ENCODE measurements at regions not wholly inside any gene's neighbourhood (a gene's known extent, or its start where the extent isn't known, plus 50 kb on each side); places are given as distances from the start of the nearest gene placed in this dataset.

DNA sequence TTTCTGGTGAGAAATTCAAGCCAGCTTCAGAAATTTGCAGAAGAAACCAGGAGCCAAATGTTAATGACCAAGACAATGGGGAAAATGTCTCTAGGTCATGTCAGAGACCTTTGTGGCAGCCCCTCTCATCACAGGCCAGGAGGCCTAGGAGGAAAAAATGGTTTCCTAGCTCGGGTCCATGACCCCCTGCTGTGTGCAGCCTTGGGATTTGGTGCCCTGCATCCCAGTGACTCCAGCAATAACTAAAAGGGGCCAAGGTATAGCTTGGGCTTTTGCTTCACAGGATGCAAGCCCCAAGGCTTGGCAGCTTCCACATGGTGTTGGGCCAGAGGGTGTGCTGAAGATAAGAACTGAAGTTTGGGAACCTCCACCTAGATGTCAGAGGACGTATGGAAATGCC, 814.7 kb upstream of the SLIT2 start:
- no peak overlapping the region for H2BK5ac ChIP-seq (ENCODE audit: low read depth, low read length, poor library complexity)
- no peak overlapping the region for H2BK12ac ChIP-seq (ENCODE audit: low read length)
- no peak overlapping the region for H4K12ac ChIP-seq (ENCODE audit: low read depth, low read length)
- no peaks in the 10 kb centered on the region for H3K27me3 ChIP-seq (ENCODE audit: insufficient read depth, low read length)
- DNase-seq: no peak
- H2AK5ac ChIP-seq (ENCODE audit: low read length): no peak overlapping the region
- no peak overlapping the region for H4K8ac ChIP-seq (ENCODE audit: low read depth, low read length)
- no CpG with 5 or more reads among the region's 2 CpGs for WGBS (ENCODE audit: extremely low coverage, insufficient coverage, insufficient read length)
- no peak overlapping the region for H3K18ac ChIP-seq (ENCODE audit: low read length)
- no peaks in the 10 kb centered on the region for H3K79me1 ChIP-seq (ENCODE audit: low read length)
- no peak overlapping the region for H3K4me3 ChIP-seq (ENCODE audit: low read depth, low read length)
- H3K23ac ChIP-seq (ENCODE audit: low read length): no peak overlapping the region
- no peaks in the 10 kb centered on the region for H3K79me2 ChIP-seq (ENCODE audit: control insufficient read depth, insufficient read depth, low read length, poor library complexity)
- H2BK120ac ChIP-seq (ENCODE audit: insufficient read depth, low read length, poor library complexity): no peak overlapping the region
- peaks cover 6% of the 10 kb centered on the region for H3K9me3 ChIP-seq (ENCODE audit: insufficient read depth, low read depth, low read length)
- H2AFZ ChIP-seq (ENCODE audit: insufficient read depth, low read length, poor library complexity): no peak overlapping the region
- no peak overlapping the region for H3K14ac ChIP-seq (ENCODE audit: low read length)
- no peak overlapping the region for H3K9ac ChIP-seq (ENCODE audit: low read length)
- no peak overlapping the region for H3K4me2 ChIP-seq (ENCODE audit: low read length)
- H3K4me1 ChIP-seq (ENCODE audit: control insufficient read depth in 1 of 2, insufficient read depth in 2 of 2, low read length in 2 of 2): no peaks in the 10 kb centered on the region
- no peak overlapping the region for H3K4ac ChIP-seq (ENCODE audit: low read depth, low read length)
- H3K36me3 ChIP-seq (ENCODE audit: control insufficient read depth in 1 of 2, insufficient read depth in 2 of 2, low read length in 2 of 2): no peaks in the 10 kb centered on the region
- no peak overlapping the region for H4K91ac ChIP-seq (ENCODE audit: low read depth, low read length)
- H3K27ac ChIP-seq (ENCODE audit: low read depth, low read length): no peak overlapping the region

DNA sequence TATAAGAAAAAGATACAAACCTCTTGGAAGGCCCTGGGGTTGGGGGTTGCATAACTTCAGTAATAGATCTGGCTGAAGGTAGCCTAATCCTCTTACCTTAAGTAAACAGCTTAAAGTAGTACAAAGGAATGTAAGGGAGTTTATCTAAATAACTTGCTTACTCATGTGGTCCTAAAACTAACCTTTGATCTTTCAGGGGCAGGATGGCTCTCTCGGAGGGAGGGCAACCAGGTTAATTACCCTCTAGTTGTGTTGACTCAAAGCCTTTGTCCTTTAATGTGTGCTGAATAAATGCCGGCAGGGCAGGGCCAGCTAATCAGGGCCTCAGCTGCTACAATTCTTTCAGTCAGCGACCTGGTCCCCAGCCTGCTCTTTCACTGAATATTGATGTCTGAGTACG, 822.0 kb upstream of the SLIT2 start:
- Histone ChIP-seq H3K36me3 (ENCODE audit: control insufficient read depth in 1 of 2, insufficient read depth in 2 of 2, low read length in 2 of 2) (no peaks in the 10 kb centered on the region), H3K9ac (ENCODE audit: low read length) (no peak overlapping the region), H3K27ac (ENCODE audit: low read depth, low read length) (no peak overlapping the region), H3K23ac (ENCODE audit: low read length) (no peak overlapping the region), H3K27me3 (ENCODE audit: insufficient read depth, low read length) (no peaks in the 10 kb centered on the region), H4K8ac (ENCODE audit: low read depth, low read length) (no peak overlapping the region), H2AFZ (ENCODE audit: insufficient read depth, low read length, poor library complexity) (no peak overlapping the region), H4K12ac (ENCODE audit: low read depth, low read length) (no peak overlapping the region), H3K9me3 (ENCODE audit: insufficient read depth, low read depth, low read length) (no peaks in the 10 kb centered on the region), H2BK120ac (ENCODE audit: insufficient read depth, low read length, poor library complexity) (no peak overlapping the region), H2AK5ac (ENCODE audit: low read length) (no peak overlapping the region), H3K18ac (ENCODE audit: low read length) (no peak overlapping the region), H3K4ac (ENCODE audit: low read depth, low read length) (no peak overlapping the region), H3K14ac (ENCODE audit: low read length) (no peak overlapping the region), H3K4me3 (ENCODE audit: low read depth, low read length) (no peak overlapping the region), H4K91ac (ENCODE audit: low read depth, low read length) (no peak overlapping the region), H2BK5ac (ENCODE audit: low read depth, low read length, poor library complexity) (no peak overlapping the region), H3K4me1 (ENCODE audit: control insufficient read depth in 1 of 2, insufficient read depth in 2 of 2, low read length in 2 of 2) (no peaks in the 10 kb centered on the region), H3K79me2 (ENCODE audit: control insufficient read depth, insufficient read depth, low read length, poor library complexity) (no peaks in the 10 kb centered on the region), H2BK12ac (ENCODE audit: low read length) (no peak overlapping the region), H3K4me2 (ENCODE audit: low read length) (no peak overlapping the region), H3K79me1 (ENCODE audit: low read length) (no peaks in the 10 kb centered on the region)
- no CpG with 5 or more reads among the region's 4 CpGs for WGBS (ENCODE audit: extremely low coverage, insufficient coverage, insufficient read length)
- no peak for DNase-seq

DNA sequence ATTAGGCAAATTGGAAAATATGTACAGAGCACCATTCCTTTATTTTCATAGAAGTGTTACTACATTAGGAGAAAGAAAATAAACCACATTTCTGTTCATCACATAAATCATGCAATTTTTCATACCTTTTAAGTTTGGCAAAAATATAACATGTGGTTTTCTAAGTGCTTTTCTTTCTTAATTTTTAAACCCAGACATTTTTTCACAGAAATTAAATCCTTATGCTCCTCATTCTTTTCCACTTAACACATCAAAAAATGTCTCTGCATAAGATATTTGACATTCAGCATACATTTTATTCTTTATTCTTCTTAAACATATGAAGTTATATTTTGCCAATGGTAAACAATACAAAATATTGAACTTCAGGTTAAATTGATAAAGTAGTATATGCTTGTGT, 826.6 kb upstream of the SLIT2 start:
- H3K79me1 ChIP-seq (ENCODE audit: low read length): no peaks in the 10 kb centered on the region
- H3K9ac ChIP-seq (ENCODE audit: low read length): no peak overlapping the region
- H3K23ac ChIP-seq (ENCODE audit: low read length): no peak overlapping the region
- no peak overlapping the region for H3K4me2 ChIP-seq (ENCODE audit: low read length)
- H3K9me3 ChIP-seq (ENCODE audit: insufficient read depth, low read depth, low read length): no peaks in the 10 kb centered on the region
- H3K27ac ChIP-seq (ENCODE audit: low read depth, low read length): no peak overlapping the region
- H4K8ac ChIP-seq (ENCODE audit: low read depth, low read length): no peak overlapping the region
- H3K14ac ChIP-seq (ENCODE audit: low read length): no peak overlapping the region
- no peaks in the 10 kb centered on the region for H3K4me1 ChIP-seq (ENCODE audit: control insufficient read depth in 1 of 2, insufficient read depth in 2 of 2, low read length in 2 of 2)
- no peak overlapping the region for H2BK5ac ChIP-seq (ENCODE audit: low read depth, low read length, poor library complexity)
- H2AFZ ChIP-seq (ENCODE audit: insufficient read depth, low read length, poor library complexity): no peak overlapping the region
- H3K4me3 ChIP-seq (ENCODE audit: low read depth, low read length): no peak overlapping the region
- H3K18ac ChIP-seq (ENCODE audit: low read length): no peak overlapping the region
- no peak for DNase-seq
- no peak overlapping the region for H4K91ac ChIP-seq (ENCODE audit: low read depth, low read length)
- no peaks in the 10 kb centered on the region for H3K27me3 ChIP-seq (ENCODE audit: insufficient read depth, low read length)
- no peaks in the 10 kb centered on the region for H3K79me2 ChIP-seq (ENCODE audit: control insufficient read depth, insufficient read depth, low read length, poor library complexity)
- H3K36me3 ChIP-seq (ENCODE audit: control insufficient read depth in 1 of 2, insufficient read depth in 2 of 2, low read length in 2 of 2): no peaks in the 10 kb centered on the region
- H2AK5ac ChIP-seq (ENCODE audit: low read length): no peak overlapping the region
- H4K12ac ChIP-seq (ENCODE audit: low read depth, low read length): no peak overlapping the region
- no peak overlapping the region for H2BK12ac ChIP-seq (ENCODE audit: low read length)
- H2BK120ac ChIP-seq (ENCODE audit: insufficient read depth, low read length, poor library complexity): no peak overlapping the region
- H3K4ac ChIP-seq (ENCODE audit: low read depth, low read length): no peak overlapping the region

DNA sequence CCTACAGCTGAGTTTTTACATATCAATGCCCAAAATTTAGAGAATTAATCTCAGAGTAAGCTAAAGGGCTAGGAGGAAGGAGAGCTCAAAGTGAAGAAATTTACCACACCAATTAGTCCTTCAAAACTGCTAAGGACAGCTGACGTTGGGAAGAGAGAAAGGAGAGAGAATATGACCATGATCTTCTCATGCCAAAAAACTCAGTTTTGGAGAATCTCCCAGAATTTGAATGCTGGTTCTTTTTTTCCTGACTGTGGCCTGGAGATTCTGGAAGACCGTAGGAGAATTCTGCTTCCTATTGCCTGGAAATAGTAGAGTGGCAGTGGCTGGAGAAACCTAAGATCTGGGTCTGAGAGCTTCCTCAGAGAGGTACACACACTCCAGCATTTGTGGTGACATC, 834.4 kb upstream of the SLIT2 start:
- no peak overlapping the region for H4K91ac ChIP-seq (ENCODE audit: low read depth, low read length)

DNA sequence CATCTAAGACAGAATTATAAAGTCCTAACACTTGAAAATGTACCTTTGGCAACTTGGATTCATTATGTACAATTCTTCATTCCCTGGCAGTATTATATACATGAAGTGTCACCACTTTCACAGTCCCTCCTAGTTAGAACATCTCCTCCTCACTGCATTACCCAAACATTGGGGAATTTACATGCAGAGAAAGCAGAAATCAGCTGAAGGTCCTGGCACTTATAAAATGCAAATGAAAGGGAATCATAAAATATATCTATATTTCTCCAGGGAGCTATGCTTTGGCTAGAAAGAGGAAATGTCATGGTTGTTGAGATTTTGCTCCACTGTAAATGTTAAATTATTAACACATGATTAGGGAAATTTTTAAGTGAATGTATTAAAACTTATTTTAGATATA, 835.6 kb upstream of the SLIT2 start:
- Histone ChIP-seq H4K8ac (ENCODE audit: low read depth, low read length) (no peak overlapping the region), H3K79me2 (ENCODE audit: control insufficient read depth, insufficient read depth, low read length, poor library complexity) (no peaks in the 10 kb centered on the region), H4K12ac (ENCODE audit: low read depth, low read length) (no peak overlapping the region), H3K4ac (ENCODE audit: low read depth, low read length) (no peak overlapping the region), H3K14ac (ENCODE audit: low read length) (no peak overlapping the region), H3K9ac (ENCODE audit: low read length) (no peak overlapping the region), H4K91ac (ENCODE audit: low read depth, low read length) (no peak overlapping the region), H3K9me3 (ENCODE audit: insufficient read depth, low read depth, low read length) (no peaks in the 10 kb centered on the region), H3K36me3 (ENCODE audit: control insufficient read depth in 1 of 2, insufficient read depth in 2 of 2, low read length in 2 of 2) (no peaks in the 10 kb centered on the region), H3K4me3 (ENCODE audit: low read depth, low read length) (no peak overlapping the region), H2BK5ac (ENCODE audit: low read depth, low read length, poor library complexity) (no peak overlapping the region), H2AFZ (ENCODE audit: insufficient read depth, low read length, poor library complexity) (no peak overlapping the region), H2AK5ac (ENCODE audit: low read length) (no peak overlapping the region), H3K4me1 (ENCODE audit: control insufficient read depth in 1 of 2, insufficient read depth in 2 of 2, low read length in 2 of 2) (no peaks in the 10 kb centered on the region), H3K79me1 (ENCODE audit: low read length) (no peaks in the 10 kb centered on the region), H2BK120ac (ENCODE audit: insufficient read depth, low read length, poor library complexity) (no peak overlapping the region), H3K27me3 (ENCODE audit: insufficient read depth, low read length) (no peaks in the 10 kb centered on the region), H3K4me2 (ENCODE audit: low read length) (no peak overlapping the region), H2BK12ac (ENCODE audit: low read length) (no peak overlapping the region), H3K27ac (ENCODE audit: low read depth, low read length) (no peak overlapping the region), H3K18ac (ENCODE audit: low read length) (no peak overlapping the region), H3K23ac (ENCODE audit: low read length) (no peak overlapping the region)
- DNase-seq: no peak

More for the DNA sequence above, 834.4 kb upstream of the SLIT2 start:
- Histone ChIP-seq H3K14ac (ENCODE audit: low read length) (no peak overlapping the region), H3K4me3 (ENCODE audit: low read depth, low read length) (no peak overlapping the region), H2BK5ac (ENCODE audit: low read depth, low read length, poor library complexity) (no peak overlapping the region), H3K23ac (ENCODE audit: low read length) (no peak overlapping the region), H3K79me1 (ENCODE audit: low read length) (no peaks in the 10 kb centered on the region), H4K8ac (ENCODE audit: low read depth, low read length) (no peak overlapping the region), H3K27me3 (ENCODE audit: insufficient read depth, low read length) (no peaks in the 10 kb centered on the region), H2BK12ac (ENCODE audit: low read length) (no peak overlapping the region), H3K9me3 (ENCODE audit: insufficient read depth, low read depth, low read length) (no peaks in the 10 kb centered on the region), H3K27ac (ENCODE audit: low read depth, low read length) (no peak overlapping the region), H3K36me3 (ENCODE audit: control insufficient read depth in 1 of 2, insufficient read depth in 2 of 2, low read length in 2 of 2) (no peaks in the 10 kb centered on the region), H3K9ac (ENCODE audit: low read length) (no peak overlapping the region), H4K12ac (ENCODE audit: low read depth, low read length) (no peak overlapping the region), H3K18ac (ENCODE audit: low read length) (no peak overlapping the region), H2AK5ac (ENCODE audit: low read length) (no peak overlapping the region), H3K4me1 (ENCODE audit: control insufficient read depth in 1 of 2, insufficient read depth in 2 of 2, low read length in 2 of 2) (no peaks in the 10 kb centered on the region), H2BK120ac (ENCODE audit: insufficient read depth, low read length, poor library complexity) (no peak overlapping the region), H3K79me2 (ENCODE audit: control insufficient read depth, insufficient read depth, low read length, poor library complexity) (no peaks in the 10 kb centered on the region), H2AFZ (ENCODE audit: insufficient read depth, low read length, poor library complexity) (no peak overlapping the region), H3K4me2 (ENCODE audit: low read length) (no peak overlapping the region), H3K4ac (ENCODE audit: low read depth, low read length) (no peak overlapping the region)
- DNase-seq: no peak
- no CpG with 5 or more reads among the region's 2 CpGs for WGBS (ENCODE audit: extremely low coverage, insufficient coverage, insufficient read length)
